GM19240 (cell line): ENCODE measurements at regions not wholly inside any gene's neighbourhood (a gene's known extent, or its start where the extent isn't known, plus 50 kb on each side); places are given as distances from the start of the nearest gene placed in this dataset.
"Not testable (repeated sequence)": the region's sequence is repeated elsewhere in the genome, so short reads cannot be mapped to it uniquely, and the experiment has no call there.

Experiments
- DNase-seq: peaks from one replicate; pipeline ENCODE4 v3.0.0; 2011; ENCODE audit warnings: low spot score; ENCODE audit not compliant: insufficient read length

DNA sequence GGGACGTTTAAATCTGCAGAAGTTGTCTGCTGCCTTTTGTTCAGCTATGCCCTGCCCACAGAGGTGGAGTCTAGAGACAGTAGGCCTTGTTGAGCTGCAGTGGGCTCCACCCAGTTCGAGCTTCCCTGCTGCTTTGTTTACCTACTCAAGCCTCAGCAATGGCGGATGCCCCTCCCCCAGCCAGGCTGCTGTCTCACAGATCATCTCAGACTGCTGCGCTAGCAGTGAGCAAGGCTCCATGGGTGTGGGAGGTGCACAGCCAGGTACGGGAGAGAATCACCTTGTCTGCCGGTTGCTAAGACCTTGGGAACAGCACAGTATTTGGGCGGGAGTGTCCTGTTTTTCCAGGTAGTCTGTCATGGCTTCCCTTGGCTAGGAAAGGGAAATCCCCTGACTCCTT is 114.3 kb upstream of the PALM2AKAP2 start:
- not testable (repeated sequence) for DNase-seq

DNA sequence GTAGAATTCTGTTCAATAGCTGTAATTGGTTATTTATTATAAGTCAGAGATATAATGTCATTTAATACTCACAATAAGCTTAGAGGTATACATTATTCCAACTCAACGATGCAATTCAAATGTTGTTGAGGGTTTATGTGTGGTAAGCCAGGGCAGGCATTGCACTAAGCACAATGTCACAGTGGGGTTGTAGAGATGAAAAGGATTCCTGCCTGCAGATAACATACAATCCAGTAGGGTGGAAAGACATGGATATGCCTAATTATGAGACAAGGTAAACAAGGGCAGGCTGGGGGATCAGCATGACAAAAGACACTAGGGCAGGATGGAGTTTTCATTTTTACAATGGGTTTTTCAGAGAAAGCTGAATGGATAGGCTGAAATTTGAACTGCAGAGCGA is 98.7 kb upstream of the PALM2AKAP2 start:
- DNase-seq, result no peak

DNA sequence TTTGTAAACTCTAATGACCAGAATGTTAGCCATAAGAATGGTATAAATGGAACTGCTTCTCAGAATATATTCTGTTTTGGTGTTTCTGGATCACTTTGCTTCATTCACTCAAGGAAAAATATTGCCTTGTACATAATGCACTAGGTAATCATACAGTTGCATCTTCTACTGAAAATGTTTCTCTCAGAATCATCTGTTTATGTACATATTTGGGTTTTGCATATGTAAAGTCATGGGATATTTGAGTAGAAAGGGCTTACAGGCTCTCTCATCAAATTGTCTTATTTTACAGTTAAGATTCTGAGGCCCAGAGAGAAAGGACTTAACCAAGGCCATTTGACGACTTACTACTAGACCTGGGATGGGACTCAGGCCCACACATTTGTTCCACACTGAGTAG is 97.8 kb upstream of the PALM2AKAP2 start:
- no peak for DNase-seq

DNA sequence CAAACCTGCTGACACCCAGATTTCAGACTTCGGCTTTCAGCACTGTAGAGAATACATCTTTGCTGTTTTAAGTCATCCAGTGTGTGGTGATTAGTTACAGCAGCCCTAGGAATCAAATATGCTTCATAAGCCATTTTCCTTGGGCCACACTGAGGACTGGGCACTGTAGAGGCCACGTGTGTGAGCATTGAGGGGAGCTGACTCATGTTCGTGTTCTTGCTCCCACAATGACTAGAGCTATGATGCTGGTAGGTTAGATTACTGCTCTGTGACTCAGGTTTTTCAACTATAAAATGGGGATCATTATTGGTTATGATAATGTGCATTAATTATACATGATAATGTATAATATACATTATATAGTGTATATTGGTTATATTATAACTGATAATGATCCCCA is 96.5 kb upstream of the PALM2AKAP2 start:
- DNase-seq, result no peak

DNA sequence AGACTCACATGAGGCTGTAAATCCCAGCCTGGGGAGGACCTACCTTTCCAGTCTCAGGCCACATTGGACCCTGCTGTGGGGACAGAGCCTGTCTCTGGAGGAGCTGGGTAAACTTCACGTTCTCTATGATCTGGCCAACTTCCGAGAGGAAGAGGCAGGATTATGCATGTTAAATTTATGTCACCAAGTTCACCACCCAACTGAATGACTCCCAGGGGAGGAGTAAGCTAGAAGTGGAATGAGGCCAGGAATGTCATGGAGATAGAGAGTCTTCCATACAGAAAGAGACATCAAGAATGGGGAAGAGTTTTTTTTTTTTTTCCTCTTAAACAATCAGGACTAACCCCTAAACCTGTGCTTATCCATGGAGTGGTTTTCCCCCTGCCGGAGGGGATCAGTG is 90.3 kb upstream of the PALM2AKAP2 start:
- DNase-seq, result no peak

DNA sequence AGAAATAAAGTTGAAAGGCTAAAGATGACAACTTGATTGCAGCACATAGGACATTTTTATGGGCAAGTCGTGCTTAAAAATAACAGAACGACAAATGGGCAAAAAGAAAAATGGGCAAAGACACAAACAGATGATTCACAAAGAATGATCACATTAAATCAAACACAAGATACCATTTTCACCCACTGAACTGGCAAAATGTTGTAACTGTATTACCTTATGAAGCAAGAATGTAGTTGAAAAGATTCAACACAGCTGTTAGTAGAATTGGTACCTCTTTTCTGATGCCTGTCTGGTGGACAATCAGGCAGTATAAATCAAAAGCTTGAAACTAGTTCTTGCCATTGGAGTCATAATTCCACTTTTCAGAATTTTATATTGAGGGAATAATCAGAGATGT is 81.0 kb upstream of the PALM2AKAP2 start:
- no peak for DNase-seq

DNA sequence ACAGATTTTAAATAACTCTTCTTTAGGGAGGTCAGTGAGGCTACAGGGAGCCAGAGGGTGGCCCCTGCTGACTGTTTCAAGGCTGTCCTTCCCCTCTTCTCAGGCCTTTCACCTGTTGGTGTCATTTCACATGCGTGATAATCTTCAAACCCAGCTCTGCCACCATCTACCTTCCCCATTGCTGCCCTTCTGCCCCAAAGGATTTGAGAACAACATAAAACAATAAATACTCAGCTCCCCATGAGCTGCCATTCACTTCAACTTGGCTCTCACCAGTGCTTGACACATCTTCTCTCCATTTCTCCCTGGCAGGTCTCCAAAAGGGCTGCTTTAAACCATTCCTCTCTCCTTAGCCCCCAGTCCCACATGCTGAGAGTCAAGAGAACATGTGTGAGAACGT is 75.5 kb upstream of the PALM2AKAP2 start:
- no peak for DNase-seq

DNA sequence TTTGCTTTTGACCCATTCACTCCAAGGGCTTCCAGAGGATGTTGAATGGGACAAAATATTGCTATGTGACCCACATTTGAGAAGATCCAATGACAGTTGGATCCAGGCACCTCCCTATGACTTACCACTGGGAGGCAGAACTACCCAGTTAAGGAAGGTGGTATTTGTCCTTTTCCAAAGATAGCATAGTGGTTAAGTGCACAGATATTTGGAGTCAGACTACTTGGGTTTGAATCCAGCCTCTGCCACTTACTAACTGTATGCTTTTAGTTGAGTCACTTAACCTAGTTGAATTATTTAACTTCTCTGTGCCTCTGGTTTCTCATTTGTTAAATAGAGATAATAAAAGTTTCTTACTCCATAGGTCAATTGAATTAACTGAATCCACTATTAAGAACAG is 74.5 kb upstream of the PALM2AKAP2 start:
- DNase-seq, result no peak

DNA sequence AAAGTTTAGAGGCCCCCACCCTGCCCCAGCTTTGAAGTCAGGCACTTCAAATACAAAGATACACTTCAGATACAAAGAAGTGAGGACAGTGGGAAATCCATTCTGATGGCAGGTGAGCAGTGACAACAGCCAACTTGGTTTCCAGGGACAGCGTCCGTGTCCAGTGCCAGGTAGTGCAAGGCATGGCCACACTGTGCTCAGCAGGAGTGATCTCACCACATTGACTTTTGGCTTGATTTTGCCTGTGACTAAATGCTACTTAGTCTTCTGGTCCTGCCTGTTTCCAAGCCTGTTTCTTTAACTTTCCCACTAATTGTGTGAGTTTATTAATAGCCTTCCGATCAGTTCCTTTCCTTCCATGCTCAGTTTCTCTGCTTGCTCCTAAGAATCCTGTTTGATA is 72.6 kb upstream of the PALM2AKAP2 start:
- DNase-seq, result no peak

DNA sequence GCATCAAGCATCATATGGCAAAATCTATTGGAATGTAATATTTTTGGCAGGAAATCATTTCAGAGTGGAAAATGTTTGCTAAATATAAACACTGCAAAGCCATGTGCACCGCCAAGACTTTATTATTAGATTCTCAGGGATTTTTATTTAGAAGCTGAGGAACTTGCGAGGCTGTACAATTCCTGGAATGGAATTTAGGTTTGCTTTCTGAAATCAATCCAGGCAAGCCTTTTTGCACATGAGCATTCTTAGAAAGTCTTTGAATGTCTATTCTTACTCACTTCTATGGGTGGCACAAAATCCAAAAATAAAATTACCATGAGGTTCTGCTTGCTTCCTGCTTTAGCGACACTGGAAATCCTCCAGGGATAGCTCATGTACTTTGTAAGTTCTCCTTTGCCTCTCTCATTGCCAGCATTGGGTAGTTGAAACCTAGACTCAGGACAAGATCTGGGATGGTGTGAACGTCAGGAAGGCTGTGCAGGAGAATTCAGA is 71.5 kb upstream of the PALM2AKAP2 start:
- no peak for DNase-seq

DNA sequence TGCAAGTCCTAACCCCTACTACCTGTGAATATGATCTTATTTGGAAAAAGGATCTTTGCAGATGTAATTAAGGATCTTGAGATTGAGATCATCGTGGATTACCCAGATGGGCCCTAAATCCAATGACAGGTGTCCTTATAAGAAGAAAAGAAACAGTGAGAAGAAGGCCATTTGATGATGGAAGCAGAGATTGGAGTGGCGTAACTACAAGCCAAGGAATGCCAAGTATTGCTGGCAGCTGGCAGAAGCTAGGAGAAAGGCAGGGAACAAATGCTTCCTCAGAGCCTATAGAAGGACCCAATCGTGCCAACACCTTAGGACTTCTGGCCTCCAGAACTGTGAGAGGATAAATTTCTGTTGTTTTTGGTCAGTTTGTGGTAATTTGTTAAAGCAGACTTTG is 70.1 kb upstream of the PALM2AKAP2 start:
- DNase-seq, result no peak

DNA sequence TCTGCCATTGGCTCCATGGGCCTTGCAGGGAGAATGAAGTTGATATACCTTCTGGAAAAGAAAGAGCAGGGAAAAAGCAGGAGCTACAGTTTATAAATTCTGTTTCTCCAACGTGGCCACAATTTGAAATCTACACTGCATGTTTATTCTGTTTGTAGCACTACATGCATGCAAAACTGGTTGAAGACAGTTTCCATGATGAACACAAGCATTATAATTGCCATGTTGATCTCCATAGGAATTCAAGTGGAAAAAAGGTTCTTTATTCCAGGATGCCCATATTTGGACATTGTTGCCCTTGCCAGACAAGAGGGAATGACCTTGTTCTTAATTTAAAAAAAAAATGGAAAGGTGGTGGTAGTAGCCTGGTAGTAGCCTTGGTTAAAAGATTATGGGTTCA is 69.2 kb upstream of the PALM2AKAP2 start:
- DNase-seq, result no peak

DNA sequence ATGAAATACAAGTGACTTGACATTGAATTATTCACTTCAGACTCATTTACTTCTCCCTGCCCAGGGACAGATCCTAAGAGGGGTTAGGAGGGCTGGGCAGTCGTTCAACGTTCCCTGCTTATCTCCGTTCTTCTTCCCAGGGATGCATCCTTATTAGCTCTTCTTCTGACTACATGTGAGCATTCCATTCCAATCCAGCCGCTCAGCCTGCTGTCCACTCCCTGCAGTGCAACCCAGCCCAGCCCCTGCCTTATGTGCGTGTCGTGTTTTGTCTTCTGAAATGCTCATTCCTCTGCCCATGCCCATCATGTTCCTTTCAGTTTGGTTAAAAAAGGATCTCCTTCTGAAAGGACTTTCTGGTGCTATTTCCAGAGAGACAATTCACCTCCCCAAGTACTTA is 64.7 kb upstream of the PALM2AKAP2 start:
- no peak for DNase-seq

DNA sequence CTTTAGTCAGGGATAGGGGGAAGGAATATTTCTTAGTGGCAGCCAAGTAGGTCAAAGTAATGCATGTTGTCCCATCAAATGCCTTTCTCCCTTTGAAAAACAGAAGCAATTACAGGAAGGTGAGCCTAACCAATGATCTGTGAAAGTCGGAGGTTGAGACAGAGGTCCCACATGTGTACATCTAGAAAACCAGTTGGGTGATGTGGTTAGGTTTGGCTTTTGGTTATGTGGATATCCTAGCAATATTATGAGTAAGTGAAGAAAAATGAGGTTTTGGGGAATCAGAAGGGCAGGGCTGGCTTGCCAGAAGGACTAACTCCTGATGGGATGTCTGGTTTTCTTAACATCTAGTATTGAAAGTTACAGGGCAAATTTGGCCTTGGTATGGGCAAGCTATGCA is 63.4 kb upstream of the PALM2AKAP2 start:
- DNase-seq, result no peak

DNA sequence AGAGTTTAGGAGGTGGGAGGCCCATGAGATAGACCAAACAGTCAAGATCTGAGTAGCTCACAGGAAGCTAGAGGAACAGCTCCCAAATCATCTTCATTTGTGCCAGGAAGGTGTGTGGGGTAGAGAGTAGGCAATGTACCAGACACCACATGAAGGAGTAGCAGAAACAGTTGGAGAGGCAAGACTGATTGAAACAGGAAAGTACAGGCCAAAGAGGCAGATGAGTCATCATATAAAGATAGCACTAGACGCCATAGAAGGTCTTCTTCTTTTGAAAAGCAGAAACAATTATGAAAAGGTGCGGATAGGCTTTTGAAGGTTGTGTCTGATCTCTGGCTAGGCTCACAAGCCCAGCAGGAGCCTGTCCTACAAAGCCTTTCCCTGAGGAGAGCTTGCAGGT is 62.7 kb upstream of the PALM2AKAP2 start:
- no peak for DNase-seq

DNA sequence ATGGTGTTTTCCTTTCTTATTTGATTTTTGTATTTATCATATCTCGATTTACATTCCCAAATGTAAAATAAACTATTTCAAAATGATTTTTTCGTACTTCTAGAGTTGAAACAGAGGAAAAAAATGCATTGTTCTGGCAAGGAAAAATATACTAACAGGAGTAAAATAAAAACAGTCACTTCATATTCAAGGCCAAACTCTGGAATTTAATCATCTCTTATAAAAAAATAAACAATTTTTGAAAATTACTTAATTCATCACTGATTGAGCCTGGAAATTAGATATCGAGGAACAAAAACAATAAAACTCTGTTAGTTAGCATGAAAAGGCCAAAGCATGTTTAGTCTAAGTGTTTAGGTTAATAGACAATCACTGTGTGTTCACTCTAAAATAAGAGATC is 61.1 kb upstream of the PALM2AKAP2 start:
- DNase-seq, result no peak

DNA sequence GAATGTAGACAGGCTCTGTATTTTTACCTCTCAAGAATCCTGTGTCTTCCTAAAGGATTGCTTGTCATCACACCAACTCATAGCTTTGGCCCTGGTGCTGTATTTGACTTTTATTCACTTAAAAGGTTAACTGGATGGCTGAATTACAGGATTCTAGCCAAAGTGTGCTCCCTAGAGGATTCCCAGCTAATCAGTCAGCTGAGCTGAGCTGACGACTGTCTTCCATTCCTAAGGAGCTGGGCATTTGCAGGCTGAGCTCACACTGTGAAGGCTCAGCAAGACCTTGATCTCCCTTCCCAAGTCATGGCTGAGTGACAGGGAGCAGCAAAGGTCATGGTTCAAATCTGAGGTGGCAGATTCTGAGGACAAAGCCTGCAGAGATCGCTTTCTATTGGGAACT is 59.0 kb upstream of the PALM2AKAP2 start:
- DNase-seq, result no peak

DNA sequence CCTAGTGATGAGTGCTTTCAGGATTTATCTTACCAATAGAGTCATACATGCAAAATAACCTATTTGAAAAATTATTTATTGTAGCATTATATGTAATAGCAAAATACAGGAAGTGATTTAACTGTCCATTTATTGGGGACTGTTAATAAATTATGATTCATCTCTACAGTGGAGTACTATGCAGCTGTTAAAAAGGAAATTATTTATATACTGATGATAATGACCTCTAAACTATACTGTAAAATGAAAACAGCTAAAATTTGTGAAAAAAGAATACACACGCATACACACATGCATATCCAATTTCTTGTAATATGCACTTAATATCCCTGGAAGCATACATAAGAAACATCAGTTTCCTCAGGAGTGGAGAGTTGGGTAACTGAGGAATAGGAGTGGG is 58.0 kb upstream of the PALM2AKAP2 start:
- no peak for DNase-seq

DNA sequence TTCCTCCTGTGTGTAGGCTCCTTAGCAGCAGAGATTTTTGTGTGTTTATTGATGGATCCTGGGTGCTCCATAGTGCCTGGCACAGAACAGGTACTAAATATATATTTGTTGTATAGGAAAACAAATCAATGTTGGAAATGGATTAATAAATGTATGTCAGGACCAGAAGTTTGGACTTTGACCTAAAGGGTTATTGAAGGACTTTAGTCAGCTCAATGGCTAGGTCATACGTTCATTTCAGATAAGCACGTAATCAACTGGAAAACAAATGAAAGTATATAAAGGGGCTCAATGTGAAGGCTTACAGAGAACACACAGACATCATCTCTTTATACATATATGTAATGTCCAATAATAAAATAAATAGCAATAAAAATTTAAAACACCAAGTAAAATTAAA is 56.2 kb upstream of the PALM2AKAP2 start:
- DNase-seq, result no peak

DNA sequence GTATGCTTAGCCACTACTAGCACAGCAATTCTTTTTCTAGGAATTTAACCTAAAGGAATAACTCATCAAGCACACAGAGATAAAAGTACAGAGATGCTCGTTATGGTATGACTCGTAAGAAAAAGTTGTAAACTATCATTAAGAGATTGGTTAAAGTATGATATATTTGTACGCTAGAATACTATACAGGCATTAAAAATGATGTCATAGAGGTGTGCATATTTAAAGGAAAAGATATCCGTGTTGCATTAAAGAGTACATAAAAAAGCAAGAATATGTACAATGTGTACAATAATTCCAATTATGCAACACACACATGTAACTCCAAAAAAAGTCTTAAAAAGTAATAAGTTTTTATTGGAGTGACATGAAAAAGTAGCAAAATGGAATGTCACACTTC is 54.5 kb upstream of the PALM2AKAP2 start:
- DNase-seq, result no peak

DNA sequence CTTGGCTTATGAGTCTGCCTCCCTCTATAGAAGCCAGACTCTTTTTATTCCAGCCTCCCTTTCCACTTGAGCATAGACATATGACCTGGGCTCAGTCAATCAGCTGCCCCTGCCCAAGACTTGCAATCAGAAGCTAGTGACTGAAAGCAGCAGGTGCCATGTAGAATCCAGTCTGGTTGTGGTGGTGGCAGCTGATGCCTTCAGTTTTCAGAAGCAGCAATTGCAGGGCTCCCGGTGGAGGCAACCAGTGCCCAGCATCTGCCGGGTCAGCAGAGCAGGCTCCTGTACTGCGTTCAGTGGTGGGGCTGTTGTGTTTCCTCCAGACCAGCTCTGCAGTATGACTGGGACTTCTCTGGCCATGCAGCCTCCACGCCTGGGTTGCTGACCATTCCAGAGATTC is 53.9 kb upstream of the PALM2AKAP2 start:
- DNase-seq, result no peak

DNA sequence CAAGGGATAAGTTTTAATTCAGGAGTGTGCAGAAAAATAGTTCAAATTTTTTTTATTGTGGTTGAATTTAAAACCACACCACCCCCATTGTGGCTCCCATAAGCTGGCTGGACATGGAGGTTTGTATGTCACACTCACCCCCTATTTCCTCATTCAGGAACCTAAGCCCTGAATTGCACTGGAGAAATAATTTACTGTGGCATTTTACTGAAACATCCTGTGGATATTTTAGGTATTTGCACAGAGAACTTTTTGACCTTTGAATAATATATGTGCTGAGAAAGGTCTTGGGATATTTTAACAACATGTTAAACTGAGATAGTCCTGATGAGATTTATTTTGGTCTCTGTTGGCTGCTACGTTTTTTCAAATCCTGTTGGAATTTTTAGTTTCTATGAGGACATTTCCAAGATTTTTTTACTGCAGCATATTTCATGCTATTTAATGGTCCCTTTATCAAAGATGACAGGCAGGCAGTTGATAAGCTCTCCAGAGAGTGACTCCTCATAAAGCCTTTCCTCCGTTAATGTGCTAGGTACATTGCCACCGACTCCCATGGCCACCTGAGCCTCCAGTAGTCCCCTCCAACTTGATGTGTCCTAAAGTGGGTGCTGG is 51.2 kb upstream of the PALM2AKAP2 start:
- no peak for DNase-seq

DNA sequence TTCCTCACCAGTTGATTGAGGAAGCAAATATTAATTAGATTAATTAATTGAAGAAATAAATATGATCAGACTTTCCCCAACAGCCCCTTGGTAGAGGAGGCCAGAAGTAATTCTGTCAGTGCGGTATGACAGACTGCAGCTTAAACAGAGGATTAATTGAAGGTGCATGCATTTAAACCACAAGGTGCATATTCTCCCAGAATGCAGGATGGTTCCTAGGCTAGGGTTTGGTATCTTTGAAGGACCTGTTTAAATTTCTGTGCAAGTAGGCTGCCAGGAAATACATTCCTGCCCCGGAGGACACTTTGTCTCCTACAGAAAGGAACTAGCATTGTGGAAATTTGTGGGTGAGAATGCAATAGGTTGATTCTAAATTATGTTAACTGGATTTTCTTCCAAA is 50.5 kb upstream of the PALM2AKAP2 start:
- DNase-seq, result no peak
